Common myeloid progenitor, CD34-positive (primary cell): ENCODE measurements at regions not wholly inside any gene's neighbourhood (a gene's known extent, or its start where the extent isn't known, plus 50 kb on each side); places are given as distances from the start of the nearest gene placed in this dataset.

Experiments used
- CTCF ChIA-PET: fragments of 350-600 bp; sonication (Branson Sonifier 250); formaldehyde crosslinking; loops from one replicate; lab custom pipeline; 2021; ENCODE audit warnings: antibody characterized with exemption; lab: Charles Lee
- POLR2A ChIA-PET: fragments of 350-600 bp; sonication (Branson Sonifier 250); formaldehyde crosslinking; loops from one replicate; lab custom pipeline; 2021; ENCODE audit warnings: antibody characterized with exemption; lab: Charles Lee
- DNase-seq, 3 donors: peaks; one replicate each; pipeline versions ENCODE4 v3.0.0 to v3.0.0-alpha.2; 2013
- H3K27ac ChIP-seq, 2 experiments: 1 replicate in 1 of 2; 2 replicates in 1 of 2; pipeline ENCODE4 v1.7.0; 2013; ENCODE audit warnings: inconsistent platforms in 2 of 2, low read length in 2 of 2, mild to moderate bottlenecking in 2 of 2, low read depth in 1 of 2, moderate library complexity in 1 of 2; ENCODE audit not compliant: severe bottlenecking in 2 of 2, insufficient read depth in 1 of 2, poor library complexity in 1 of 2
- H3K27me3 ChIP-seq, 5 experiments: replicated peaks in 2 of 5; 1 replicate in 3 of 5; 2 replicates in 2 of 5; pipeline versions ENCODE4 v1.6.1 to v1.7.0; 2013; ENCODE audit warnings: low read length in 4 of 5, mild to moderate bottlenecking in 2 of 5, moderate library complexity in 2 of 5, inconsistent platforms in 1 of 5; ENCODE audit not compliant: insufficient read depth in 5 of 5, control insufficient read depth in 4 of 5
- H3K36me3 ChIP-seq, 4 experiments: 1 replicate in 2 of 4; 2 replicates in 2 of 4; pipeline versions ENCODE4 v1.6.1 to v1.7.0; 2013; ENCODE audit warnings: low read length in 3 of 4, control low read depth in 1 of 4, mild to moderate bottlenecking in 1 of 4; ENCODE audit not compliant: control insufficient read depth in 4 of 4, insufficient read depth in 4 of 4
- H3K4me1 ChIP-seq, 4 experiments: 1 replicate in 3 of 4; 2 replicates in 1 of 4; pipeline versions ENCODE4 v1.6.1 to v1.7.1; 2013; ENCODE audit warnings: low read length in 3 of 4, mild to moderate bottlenecking in 3 of 4, control low read depth in 1 of 4, inconsistent platforms in 1 of 4, moderate library complexity in 1 of 4; ENCODE audit not compliant: control insufficient read depth in 4 of 4, insufficient read depth in 4 of 4; ENCODE audit errors: control extremely low read depth in 1 of 4
- H3K4me3 ChIP-seq, 7 experiments: 1 replicate in 4 of 7; 2 replicates in 3 of 7; pipeline versions ENCODE4 v1.5.1 to v1.7.0; 2013; ENCODE audit warnings: mild to moderate bottlenecking in 7 of 7, low read length in 6 of 7, moderate library complexity in 6 of 7, inconsistent platforms in 2 of 7, low read depth in 2 of 7, control low read depth in 1 of 7; ENCODE audit not compliant: insufficient read depth in 4 of 7, control insufficient read depth in 1 of 7; ENCODE audit errors: extremely low read depth in 1 of 7
- H3K9me3 ChIP-seq, 5 experiments: 1 replicate in 4 of 5; 2 replicates in 1 of 5; pipeline versions ENCODE4 v1.6.1 to v1.7.1; 2013; ENCODE audit warnings: low read length in 4 of 5, mild to moderate bottlenecking in 2 of 5, inconsistent platforms in 1 of 5, low read depth in 1 of 5, moderate library complexity in 1 of 5; ENCODE audit not compliant: control insufficient read depth in 4 of 5, insufficient read depth in 2 of 5; ENCODE audit errors: control extremely low read depth in 1 of 5
- WGBS: methylation state at CpG from one replicate; pipeline ENCODE4 v1.1.5; 2013; ENCODE audit not compliant: insufficient coverage; 5-methylcytosine and 5-hydroxymethylcytosine counted together

- H3K9me3 ChIP-seq = no peaks in the 10 kb centered on the region
- H3K36me3 ChIP-seq = no peaks in the 10 kb centered on the region
- POLR2A ChIA-PET = no interaction called here
- no peaks in the 10 kb centered on the region for H3K4me1 ChIP-seq
- CTCF ChIA-PET = no interaction called here
- H3K4me3 ChIP-seq = no peak overlapping the region
- WGBS = 100% methylated on average over 1 of the region's 1 CpG
- no peak for DNase-seq
- no peak overlapping the region for H3K27ac ChIP-seq
- H3K27me3 ChIP-seq = no peaks in the 10 kb centered on the region
Observed at GRCh38 chr7:25776744-25777123, 375.3 kb upstream of the NFE2L3 start.

- H3K27ac ChIP-seq = no peak overlapping the region
- H3K4me3 ChIP-seq = no peak overlapping the region
- H3K27me3 ChIP-seq = peaks cover 0 to 4% (median 0%) of the 10 kb centered on the region in 5 experiments
- ChIA-PET CTCF (no interaction called here), POLR2A (interaction anchor here (0.6 kb wide), 1 partner anchor 189 kb away, joined by 3 read pairs; no protein-coding TSS in a partner anchor)
- no peaks in the 10 kb centered on the region for H3K4me1 ChIP-seq
- no peaks in the 10 kb centered on the region for H3K9me3 ChIP-seq
- WGBS = 93% methylated on average over 9 of the region's 11 CpGs
- no peak for DNase-seq
- no peaks in the 10 kb centered on the region for H3K36me3 ChIP-seq
Observed at GRCh38 chr7:25777969-25778708, 373.9 kb upstream of the NFE2L3 start.

- H3K9me3 ChIP-seq = no peaks in the 10 kb centered on the region
- DNase-seq = no peak
- no peak overlapping the region for H3K27ac ChIP-seq
- POLR2A ChIA-PET = no interaction called here
- peaks cover 0 to 4% (median 0%) of the 10 kb centered on the region in 5 experiments for H3K27me3 ChIP-seq
- no peaks in the 10 kb centered on the region for H3K36me3 ChIP-seq
- 100% methylated on average over 2 of the region's 3 CpGs for WGBS
- CTCF ChIA-PET = no interaction called here
- H3K4me3 ChIP-seq = no peak overlapping the region
- no peaks in the 10 kb centered on the region for H3K4me1 ChIP-seq
Observed at GRCh38 chr7:25779002-25779546, 372.9 kb upstream of the NFE2L3 start.

- no peak for DNase-seq
- POLR2A ChIA-PET = no interaction called here
- CTCF ChIA-PET = no interaction called here
- H3K4me3 ChIP-seq = no peak overlapping the region
- H3K4me1 ChIP-seq = no peaks in the 10 kb centered on the region
- 100% methylated on average over 2 of the region's 2 CpGs for WGBS
- no peak overlapping the region for H3K27ac ChIP-seq
- no peaks in the 10 kb centered on the region for H3K9me3 ChIP-seq
- H3K36me3 ChIP-seq = no peaks in the 10 kb centered on the region
- H3K27me3 ChIP-seq = peaks cover 0 to 4% (median 0%) of the 10 kb centered on the region in 5 experiments
Observed at GRCh38 chr7:25780904-25781303, 371.1 kb upstream of the NFE2L3 start.

GRCh38 chr7:25781704-25782103 lies 370.3 kb upstream of the NFE2L3 start:
- ChIA-PET POLR2A (no interaction called here), CTCF (no interaction called here)
- WGBS = no CpG with 5 or more reads among the region's 1 CpG
- Histone ChIP-seq H3K4me1 (no peaks in the 10 kb centered on the region), H3K27ac (no peak overlapping the region), H3K27me3 (peaks cover 0 to 4% (median 0%) of the 10 kb centered on the region in 5 experiments), H3K4me3 (no peak overlapping the region), H3K9me3 (no peaks in the 10 kb centered on the region), H3K36me3 (no peaks in the 10 kb centered on the region)
- DNase-seq = no peak

GRCh38 chr7:25786936-25787335 lies 365.1 kb upstream of the NFE2L3 start:
- H3K27me3 ChIP-seq = peaks cover 0 to 6% (median 0%) of the 10 kb centered on the region in 5 experiments
- CTCF ChIA-PET = no interaction called here
- DNase-seq = no peak
- no peaks in the 10 kb centered on the region for H3K4me1 ChIP-seq
- WGBS = no CpG with 5 or more reads among the region's 1 CpG
- H3K4me3 ChIP-seq = no peak overlapping the region
- H3K9me3 ChIP-seq = no peaks in the 10 kb centered on the region
- no peaks in the 10 kb centered on the region for H3K36me3 ChIP-seq
- no peak overlapping the region for H3K27ac ChIP-seq
- POLR2A ChIA-PET = no interaction called here

GRCh38 chr7:25787336-25787735 lies 364.7 kb upstream of the NFE2L3 start:
- 100% methylated on average over 1 of the region's 1 CpG for whole genome bisulfite sequencing
- ChIA-PET POLR2A (no interaction called here), CTCF (no interaction called here)
- H3K4me1 ChIP-seq = no peaks in the 10 kb centered on the region
- H3K27me3 ChIP-seq = peaks cover 0 to 6% (median 0%) of the 10 kb centered on the region in 5 experiments
- H3K4me3 ChIP-seq = no peak overlapping the region
- H3K9me3 ChIP-seq = no peaks in the 10 kb centered on the region
- no peak for DNase-seq
- no peak overlapping the region for H3K27ac ChIP-seq
- no peaks in the 10 kb centered on the region for H3K36me3 ChIP-seq
